ENCODE measurements at regions not wholly inside any gene's neighbourhood (a gene's known extent, or its start where the extent isn't known, plus 50 kb on each side); places are given as distances from the start of the nearest gene placed in this dataset.

GRCh38 chr20:12051206-12052163 lies 133.8 kb downstream of the BTBD3 start:
- TF ChIP-seq CTCF (IDR thresholded peaks at IDR 0.05) = no peak
- TF ChIP-seq POLR2A (IDR thresholded peaks at IDR 0.05) = no peak
